GM19463 (cell line): ENCODE measurements at regions not wholly inside any gene's neighbourhood (a gene's known extent, or its start where the extent isn't known, plus 50 kb on each side); places are given as distances from the start of the nearest gene placed in this dataset.

Source experiments
- ATAC-seq: cut with Tn5 transposase; IDR thresholded peaks from one replicate; pipeline ENCODE4 v1.9.1; 2021; ENCODE audit warnings: mild to moderate bottlenecking, moderate library complexity; ENCODE audit not compliant: unreplicated experiment

- ATAC-seq, result no peak
Measured at GRCh38 chr9:93814077-93814956, 140.8 kb downstream of the BARX1 start.

DNA sequence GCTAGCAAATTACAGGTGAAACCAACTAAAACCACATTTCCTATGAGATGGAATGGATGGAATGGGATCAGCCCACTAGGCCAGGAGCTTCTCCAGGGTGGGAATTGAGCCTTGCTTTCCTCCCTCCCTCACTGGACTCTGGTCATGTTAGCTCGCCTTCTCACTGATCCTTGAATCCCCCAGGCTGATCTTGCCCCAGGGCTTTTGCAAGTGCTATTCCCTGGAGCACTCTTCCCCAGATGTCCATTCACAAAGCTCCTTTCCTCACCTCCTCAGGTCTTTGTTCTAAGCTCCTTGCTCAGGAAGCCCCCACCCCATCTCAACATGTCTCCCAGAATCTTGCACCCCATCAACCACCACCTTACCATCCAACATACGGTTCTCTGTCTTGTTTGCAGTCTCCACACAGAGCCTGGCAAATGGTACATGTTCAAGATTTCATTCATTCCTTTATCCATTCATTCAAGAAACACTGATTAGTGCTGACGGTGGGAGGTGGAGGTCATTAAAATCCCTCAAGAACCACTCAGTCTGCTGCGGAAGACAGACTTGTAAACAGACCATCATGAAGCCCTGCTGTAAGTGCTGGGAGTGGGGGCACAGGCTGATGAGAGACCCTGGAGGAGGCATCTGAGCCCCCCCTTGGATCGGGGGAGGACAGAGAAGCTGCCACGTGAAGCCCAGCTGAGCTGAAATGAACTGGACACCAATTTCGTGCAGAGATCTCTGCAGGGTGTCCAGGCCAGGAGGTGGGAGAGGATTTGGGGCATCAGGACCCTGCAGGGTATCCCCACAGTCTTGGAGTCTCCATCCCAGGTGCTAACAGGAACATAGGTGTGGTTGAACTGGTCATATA is 141.7 kb downstream of the BARX1 start:
- no peak for ATAC-seq

GRCh38 chr9:93812410-93812668 is 142.8 kb downstream of the BARX1 start:
- ATAC-seq, result no peak

GRCh38 chr9:93810028-93810971 is 144.9 kb downstream of the BARX1 start:
- no peak for ATAC-seq

GRCh38 chr9:93809204-93809940 is 145.8 kb downstream of the BARX1 start:
- ATAC-seq, result no peak

- no peak for ATAC-seq
Measured at GRCh38 chr9:93808115-93809029, 146.8 kb downstream of the BARX1 start.

DNA sequence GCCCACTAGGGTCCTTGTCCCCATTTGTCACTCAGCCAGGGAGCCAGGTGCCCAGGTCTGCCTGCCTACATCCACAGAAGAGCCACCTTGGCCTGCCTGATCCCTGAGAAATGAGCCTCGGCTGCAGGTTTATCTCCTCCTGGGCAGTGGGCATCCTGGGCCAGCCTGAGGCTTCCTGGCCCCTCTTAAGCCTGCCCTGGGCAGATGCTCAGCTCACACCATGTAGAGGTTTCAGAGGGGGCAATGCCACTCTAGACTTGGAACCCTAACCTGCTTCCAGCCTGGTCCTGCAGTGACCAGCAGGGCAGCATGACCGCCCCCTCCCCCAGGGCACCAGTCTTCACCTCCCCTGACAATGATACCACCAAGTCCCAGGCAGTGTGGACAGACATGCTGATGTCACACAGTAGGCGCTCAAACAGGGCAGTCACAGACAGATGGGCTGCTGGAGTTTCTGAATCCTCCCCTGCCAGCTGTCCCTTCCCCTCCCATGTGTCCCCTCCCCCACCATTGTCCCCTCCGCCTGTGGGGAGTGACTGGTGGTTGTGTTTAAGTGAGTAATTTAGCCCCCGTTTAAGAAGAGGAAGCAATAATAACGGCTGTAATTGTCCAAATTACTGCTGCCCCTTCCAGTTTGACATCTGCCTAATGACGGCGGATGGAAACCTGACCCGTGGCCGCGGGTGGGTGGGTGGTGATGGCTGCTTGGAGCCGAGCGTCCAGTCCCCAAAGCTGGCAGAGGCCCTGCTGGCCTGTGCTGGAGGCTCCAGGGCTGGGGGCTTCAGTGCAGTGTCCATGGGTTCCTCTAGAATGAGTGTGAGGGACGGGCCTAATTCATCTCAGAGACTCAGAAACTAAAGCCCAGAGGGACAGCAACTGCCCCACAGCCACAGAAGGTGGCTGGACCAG is 147.7 kb downstream of the BARX1 start:
- no peak for ATAC-seq

- ATAC-seq, result no peak
Measured at GRCh38 chr9:93801581-93802284, 153.4 kb downstream of the BARX1 start.

GRCh38 chr9:93801120-93801519 is 154.0 kb downstream of the BARX1 start:
- ATAC-seq, result no peak

GRCh38 chr9:93792358-93792757 is 162.8 kb downstream of the BARX1 start:
- no peak for ATAC-seq

DNA sequence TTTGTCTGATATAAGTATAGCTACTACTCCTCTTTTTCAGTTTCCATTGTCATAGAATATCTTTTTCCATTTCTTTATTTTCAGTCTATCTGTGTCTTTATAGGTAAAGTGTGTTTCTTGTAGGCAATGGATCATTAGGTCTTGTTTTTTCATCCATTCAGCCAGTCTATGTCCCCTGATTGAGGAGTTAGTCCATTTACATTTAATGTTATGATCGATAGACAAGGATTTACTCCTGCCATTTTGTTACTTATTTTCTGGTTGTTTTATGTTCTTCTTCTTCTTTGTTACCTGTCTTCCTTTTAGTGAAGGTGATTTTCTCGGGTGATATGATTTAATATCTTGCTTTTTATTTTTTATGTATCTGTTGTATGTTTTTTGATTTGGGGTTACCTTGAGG is 169.0 kb downstream of the BARX1 start:
- ATAC-seq, result no peak

GRCh38 chr9:93776873-93777272 is 178.3 kb downstream of the BARX1 start:
- no peak for ATAC-seq

DNA sequence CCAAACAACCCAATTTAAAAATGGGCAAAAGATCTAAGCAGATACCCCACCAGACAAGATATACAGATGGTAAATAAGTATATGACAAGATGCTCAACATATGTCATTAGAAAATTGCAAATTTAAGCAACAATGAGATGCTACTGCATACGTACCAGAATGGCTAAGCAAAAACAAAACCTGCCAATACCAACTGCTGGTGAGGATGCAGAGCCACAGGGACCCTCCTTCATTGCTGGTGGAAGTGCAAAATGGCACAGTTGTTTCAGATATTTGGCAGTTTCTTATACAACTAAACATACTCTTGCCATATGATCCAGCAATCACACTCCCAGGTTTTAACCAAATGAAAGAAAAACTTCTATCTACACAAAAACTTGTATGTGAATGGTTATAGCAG is 178.9 kb downstream of the BARX1 start:
- no peak for ATAC-seq

- ATAC-seq, result no peak
Measured at GRCh38 chr9:93774331-93775102, 180.6 kb downstream of the BARX1 start.

- ATAC-seq, result no peak
Measured at GRCh38 chr9:93771276-93771675, 183.9 kb downstream of the BARX1 start.

GRCh38 chr9:93761822-93762221 is 185.4 kb downstream of the PHF2 start:
- no peak for ATAC-seq

DNA sequence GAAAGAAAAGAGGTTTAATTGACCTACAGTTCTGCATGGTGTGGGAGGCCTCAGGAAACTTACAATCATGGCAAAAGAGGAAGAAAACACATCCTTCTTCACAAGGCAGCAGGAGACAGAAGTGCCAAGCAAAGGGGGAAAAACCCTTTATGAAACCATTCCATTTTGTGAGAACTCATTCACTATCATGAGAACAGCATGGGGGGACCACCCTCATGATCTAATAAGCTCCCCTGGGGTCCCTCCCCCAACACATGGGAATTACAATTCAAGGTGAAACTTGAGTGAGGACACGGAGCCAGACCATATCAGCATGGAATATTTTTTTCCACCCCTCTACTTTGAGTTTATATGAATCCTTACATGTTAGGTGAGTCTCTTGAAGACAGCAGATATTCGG is 173.7 kb downstream of the PHF2 start:
- ATAC-seq, result no peak
